CD4-positive, CD25-positive, alpha-beta regulatory T cell (primary cell): ENCODE measurements at regions not wholly inside any gene's neighbourhood (a gene's known extent, or its start where the extent isn't known, plus 50 kb on each side); places are given as distances from the start of the nearest gene placed in this dataset.
A peak's percentile ranks its signal among the peaks of the same experiment; 100 is the strongest.

Experiments used
- ATAC-seq, 2 donors: fragments of 150-1000 bp; cut with Tn5 transposase; one replicate each; pipeline ENCODE4 v1.10.0; 2021; ENCODE audit warnings: low read depth in 2 of 2, moderate number of reproducible peaks in 2 of 2, moderate library complexity in 1 of 2
- DNase-seq, 3 donors: peaks; one replicate each; pipeline versions ENCODE4 v3.0.0 to v3.0.0-alpha.2; 2012 to 2022; ENCODE audit warnings: mixed read lengths in 1 of 3
- H3K27ac ChIP-seq: one replicate; pipeline ENCODE4 v1.7.0; 2013; ENCODE audit warnings: mild to moderate bottlenecking, low read length; ENCODE audit not compliant: insufficient read depth, poor library complexity, severe bottlenecking
- H3K27me3 ChIP-seq: one replicate; pipeline ENCODE4 v1.7.0; 2013; ENCODE audit warnings: low read length; ENCODE audit not compliant: control insufficient read depth, insufficient read depth
- H3K36me3 ChIP-seq: one replicate; pipeline ENCODE4 v1.7.0; 2013; ENCODE audit warnings: mild to moderate bottlenecking, low read length, moderate library complexity; ENCODE audit not compliant: control insufficient read depth, insufficient read depth
- H3K4me1 ChIP-seq: 2 replicates; pipeline ENCODE4 v1.7.0; 2013; ENCODE audit warnings: mild to moderate bottlenecking, low read length; ENCODE audit not compliant: insufficient read depth, control insufficient read depth, poor library complexity, severe bottlenecking
- H3K4me3 ChIP-seq: one replicate; pipeline ENCODE4 v1.7.0; 2013; ENCODE audit warnings: low read depth, mild to moderate bottlenecking, low read length, moderate library complexity
- H3K9me3 ChIP-seq, 2 experiments: 1 replicate in 1 of 2; 2 replicates in 1 of 2; pipeline ENCODE4 v1.7.0; 2013; ENCODE audit warnings: low read length in 2 of 2, mild to moderate bottlenecking in 1 of 2, moderate library complexity in 1 of 2; ENCODE audit not compliant: control insufficient read depth in 2 of 2
- H3K27ac Mint-ChIP-seq, 3 donors: one replicate each; pipeline ENCODE4 v1.8.0; 2020 to 2022; ENCODE audit warnings: mild to moderate bottlenecking in 3 of 3, mixed read lengths in 3 of 3, moderate library complexity in 2 of 3
- H3K27me3 Mint-ChIP-seq: one replicate; pipeline ENCODE4 v1.8.0; 2022; ENCODE audit warnings: mild to moderate bottlenecking, mixed read lengths
- H3K36me3 Mint-ChIP-seq: one replicate; pipeline ENCODE4 v1.8.0; 2020; ENCODE audit warnings: mixed read lengths
- H3K4me1 Mint-ChIP-seq, 4 donors: one replicate each; pipeline ENCODE4 v1.8.0; 2020 to 2022; ENCODE audit warnings: mixed read lengths in 4 of 4, mild to moderate bottlenecking in 1 of 4
- H3K4me3 Mint-ChIP-seq, 4 donors: one replicate each; pipeline ENCODE4 v1.8.0; 2020 to 2022; ENCODE audit warnings: mild to moderate bottlenecking in 4 of 4, mixed read lengths in 4 of 4, moderate library complexity in 3 of 4
- H3K9me3 Mint-ChIP-seq, 7 donors: one replicate each; pipeline ENCODE4 v1.8.0; 2020 to 2022; ENCODE audit warnings: mixed read lengths in 7 of 7, mild to moderate bottlenecking in 3 of 7, moderate library complexity in 2 of 7

DNA sequence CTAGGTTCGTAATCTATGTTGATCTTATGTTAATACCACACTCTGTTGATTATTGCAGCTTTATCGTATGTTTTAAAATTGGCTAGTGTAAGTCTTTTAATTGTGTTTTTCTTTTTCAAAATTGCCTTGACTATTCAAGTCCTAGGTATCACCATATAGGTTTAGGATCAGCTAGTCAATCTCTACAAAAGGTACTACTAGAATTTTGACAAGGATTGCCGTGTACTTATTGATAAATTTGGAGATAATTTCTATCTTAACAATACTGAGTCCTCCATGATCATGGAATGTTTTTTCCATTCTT is 117.9 kb upstream of the PRSS3 start:
- peak overlapping the region; percentile 83 to 97 (median 90) for H3K4me3 Mint-ChIP-seq
- Histone ChIP-seq H3K4me1 (peaks cover 9% of the 10 kb centered on the region), H3K36me3 (no peaks in the 10 kb centered on the region)

DNA sequence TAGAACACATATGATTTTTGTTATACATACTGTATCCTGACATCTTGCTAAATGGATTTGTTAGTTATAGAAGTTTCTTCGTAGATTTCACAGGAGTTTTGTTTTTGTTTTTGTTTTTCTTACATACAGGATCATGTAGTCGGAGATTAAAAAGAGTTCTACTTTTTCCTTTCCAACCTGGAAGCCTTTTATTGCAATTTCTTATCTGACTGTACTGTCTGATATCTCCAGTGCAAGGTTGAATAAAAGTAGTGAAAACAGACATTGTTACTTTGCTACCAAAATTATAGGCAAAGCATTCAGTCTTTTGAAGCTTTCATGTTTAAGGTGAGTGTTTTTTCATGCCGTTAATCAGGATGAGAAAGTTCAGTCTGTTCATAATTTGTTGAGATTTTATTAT is 117.4 kb upstream of the PRSS3 start:
- H3K27ac ChIP-seq: no peak overlapping the region
- no peak overlapping the region for H3K4me3 Mint-ChIP-seq
- H3K9me3 ChIP-seq: no peaks in the 10 kb centered on the region
- H3K4me3 ChIP-seq: no peak overlapping the region
- peaks cover 54% of the 10 kb centered on the region for H3K27me3 ChIP-seq
- H3K4me1 Mint-ChIP-seq: peaks cover 0 to 9% (median 6%) of the 10 kb centered on the region in 4 donors
- no peaks in the 10 kb centered on the region for H3K36me3 Mint-ChIP-seq
- peaks cover 9% of the 10 kb centered on the region for H3K4me1 ChIP-seq
- H3K36me3 ChIP-seq: no peaks in the 10 kb centered on the region
- DNase-seq (no peak), ATAC-seq (no peak)
- H3K27ac Mint-ChIP-seq: no peak overlapping the region
- H3K27me3 Mint-ChIP-seq: peaks cover 86% of the 10 kb centered on the region
- H3K9me3 Mint-ChIP-seq: peaks cover 0 to 5% (median 0%) of the 10 kb centered on the region in 7 donors

More for the DNA sequence above, 117.9 kb upstream of the PRSS3 start:
- Histone ChIP-seq H3K27me3 (peaks cover 50% of the 10 kb centered on the region), H3K4me3 (peak overlapping the region; percentile 10), H3K9me3 (no peaks in the 10 kb centered on the region), H3K27ac (no peak overlapping the region)
- DNase-seq (no peak), ATAC-seq (no peak)
- no peaks in the 10 kb centered on the region for H3K36me3 Mint-ChIP-seq
- H3K9me3 Mint-ChIP-seq: peaks cover 0 to 7% (median 0%) of the 10 kb centered on the region in 7 donors
- peaks cover 0 to 9% (median 6%) of the 10 kb centered on the region in 4 donors for H3K4me1 Mint-ChIP-seq
- H3K27me3 Mint-ChIP-seq: peaks cover 90% of the 10 kb centered on the region
- H3K27ac Mint-ChIP-seq: peak overlapping the region in 1 of 3 donors; percentile 12

DNA sequence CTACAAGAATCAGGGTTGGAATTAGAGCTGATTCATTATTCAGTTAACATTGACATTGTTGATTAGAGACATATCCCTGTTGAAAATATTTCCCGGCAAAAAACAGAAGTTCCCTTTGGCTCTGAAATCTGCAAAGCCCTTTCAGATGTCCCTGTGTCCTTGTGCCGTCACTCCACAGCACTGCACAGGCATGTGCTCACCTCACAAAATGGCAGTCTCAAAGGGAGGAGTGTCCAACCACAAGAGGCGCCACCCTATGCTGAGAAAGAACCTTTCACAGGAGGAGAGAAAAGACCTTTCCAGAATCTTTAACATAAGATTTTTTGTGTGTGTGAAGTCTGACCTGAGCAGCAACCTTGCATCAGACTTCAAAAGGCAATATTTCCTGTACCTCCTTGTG is 112.8 kb upstream of the PRSS3 start:
- Mint-ChIP-seq H3K9me3 (peaks cover 0 to 6% (median 0%) of the 10 kb centered on the region in 7 donors), H3K27ac (no peak overlapping the region), H3K4me3 (no peak overlapping the region), H3K4me1 (no peaks in the 10 kb centered on the region), H3K27me3 (peaks cover 72% of the 10 kb centered on the region), H3K36me3 (no peaks in the 10 kb centered on the region)
- no peaks in the 10 kb centered on the region for H3K9me3 ChIP-seq
- H3K4me3 ChIP-seq: no peak overlapping the region
- no peak overlapping the region for H3K27ac ChIP-seq
- H3K36me3 ChIP-seq: no peaks in the 10 kb centered on the region
- H3K4me1 ChIP-seq: no peaks in the 10 kb centered on the region
- ATAC-seq: no peak
- peaks cover 52% of the 10 kb centered on the region for H3K27me3 ChIP-seq
- DNase-seq: no peak

DNA sequence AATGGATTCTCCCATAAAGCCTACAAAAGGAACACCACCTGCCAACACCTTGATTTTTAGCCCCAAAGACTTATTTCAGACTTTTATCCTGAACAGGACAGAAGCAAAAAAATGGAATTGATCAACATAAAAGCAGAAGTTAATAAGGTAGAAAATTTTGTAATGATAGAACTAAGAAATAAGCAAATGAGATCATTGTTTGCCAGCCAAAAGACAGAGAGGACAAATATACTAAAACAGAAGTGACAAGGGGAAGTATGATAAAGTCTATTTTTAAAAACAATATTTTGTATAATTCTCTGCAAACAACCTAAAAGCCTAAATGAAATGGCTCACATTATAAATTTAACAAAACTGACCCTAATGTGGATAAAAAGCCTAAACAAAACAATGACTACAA is 110.5 kb upstream of the PRSS3 start:
- Histone ChIP-seq H3K36me3 (no peaks in the 10 kb centered on the region), H3K9me3 (no peaks in the 10 kb centered on the region), H3K4me1 (no peaks in the 10 kb centered on the region), H3K27ac (no peak overlapping the region), H3K4me3 (no peak overlapping the region), H3K27me3 (peaks cover 52% of the 10 kb centered on the region)
- Mint-ChIP-seq H3K4me1 (no peaks in the 10 kb centered on the region), H3K36me3 (no peaks in the 10 kb centered on the region), H3K9me3 (peaks cover 0 to 6% (median 0%) of the 10 kb centered on the region in 7 donors), H3K4me3 (no peak overlapping the region), H3K27me3 (peaks cover 69% of the 10 kb centered on the region), H3K27ac (no peak overlapping the region)
- ATAC-seq: no peak
- DNase-seq: no peak

DNA sequence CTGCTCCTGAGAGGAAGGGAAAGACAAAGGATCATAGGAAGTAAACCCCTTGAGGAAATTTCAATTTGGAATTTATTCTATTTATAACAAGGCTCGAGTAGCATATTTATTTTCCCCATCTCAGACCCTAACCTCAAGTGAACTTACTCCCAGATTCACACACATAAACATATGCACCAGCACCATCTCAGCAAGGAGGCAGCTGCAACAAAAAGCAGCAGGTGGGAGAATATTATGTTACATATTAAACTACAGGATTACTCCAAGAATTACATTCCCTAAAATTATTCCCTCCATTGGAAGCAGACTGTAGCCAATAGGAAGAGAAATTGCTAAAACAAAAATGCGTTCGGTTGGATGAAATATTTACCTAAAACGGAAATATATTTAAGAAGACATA is 108.4 kb upstream of the PRSS3 start:
- no peak overlapping the region for H3K4me3 ChIP-seq
- no peaks in the 10 kb centered on the region for H3K9me3 ChIP-seq
- H3K36me3 Mint-ChIP-seq: no peaks in the 10 kb centered on the region
- no peaks in the 10 kb centered on the region for H3K36me3 ChIP-seq
- peaks cover 37% of the 10 kb centered on the region for H3K27me3 ChIP-seq
- H3K27ac ChIP-seq: no peak overlapping the region
- DNase-seq (no peak), ATAC-seq (no peak)
- peaks cover 67% of the 10 kb centered on the region for H3K27me3 Mint-ChIP-seq
- no peaks in the 10 kb centered on the region for H3K4me1 ChIP-seq
- H3K4me3 Mint-ChIP-seq: no peak overlapping the region
- H3K4me1 Mint-ChIP-seq: peaks cover 0 to 4% (median 0%) of the 10 kb centered on the region in 4 donors
- H3K9me3 Mint-ChIP-seq: peaks cover 0 to 6% (median 0%) of the 10 kb centered on the region in 7 donors
- no peak overlapping the region for H3K27ac Mint-ChIP-seq

DNA sequence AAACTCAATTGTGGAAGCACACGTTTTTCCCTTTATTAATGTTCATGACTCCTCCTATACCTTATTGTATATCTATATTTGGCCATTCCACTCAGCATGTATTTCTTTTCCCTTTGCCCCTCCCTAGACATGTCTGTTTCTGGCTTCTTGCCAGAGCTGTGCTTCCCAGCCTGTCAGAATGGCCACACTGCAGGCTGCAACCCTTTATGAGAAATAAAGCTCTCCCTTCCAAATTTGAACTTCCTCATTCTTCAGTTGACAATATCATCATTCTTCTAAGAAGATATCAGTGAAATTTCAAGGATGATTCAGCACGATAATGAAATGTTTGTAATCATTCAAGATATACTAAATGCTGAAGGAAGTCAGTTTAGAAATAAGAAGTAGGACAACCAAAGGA is 107.6 kb upstream of the PRSS3 start:
- Mint-ChIP-seq H3K27ac (no peak overlapping the region), H3K4me3 (no peak overlapping the region), H3K36me3 (no peaks in the 10 kb centered on the region), H3K4me1 (peaks cover 0 to 4% (median 0%) of the 10 kb centered on the region in 4 donors), H3K27me3 (peaks cover 66% of the 10 kb centered on the region), H3K9me3 (peaks cover 0 to 6% (median 0%) of the 10 kb centered on the region in 7 donors)
- H3K27ac ChIP-seq: no peak overlapping the region
- no peaks in the 10 kb centered on the region for H3K9me3 ChIP-seq
- H3K4me3 ChIP-seq: no peak overlapping the region
- H3K27me3 ChIP-seq: peaks cover 31% of the 10 kb centered on the region
- ATAC-seq (no peak), DNase-seq (no peak)
- H3K36me3 ChIP-seq: no peaks in the 10 kb centered on the region
- no peaks in the 10 kb centered on the region for H3K4me1 ChIP-seq

DNA sequence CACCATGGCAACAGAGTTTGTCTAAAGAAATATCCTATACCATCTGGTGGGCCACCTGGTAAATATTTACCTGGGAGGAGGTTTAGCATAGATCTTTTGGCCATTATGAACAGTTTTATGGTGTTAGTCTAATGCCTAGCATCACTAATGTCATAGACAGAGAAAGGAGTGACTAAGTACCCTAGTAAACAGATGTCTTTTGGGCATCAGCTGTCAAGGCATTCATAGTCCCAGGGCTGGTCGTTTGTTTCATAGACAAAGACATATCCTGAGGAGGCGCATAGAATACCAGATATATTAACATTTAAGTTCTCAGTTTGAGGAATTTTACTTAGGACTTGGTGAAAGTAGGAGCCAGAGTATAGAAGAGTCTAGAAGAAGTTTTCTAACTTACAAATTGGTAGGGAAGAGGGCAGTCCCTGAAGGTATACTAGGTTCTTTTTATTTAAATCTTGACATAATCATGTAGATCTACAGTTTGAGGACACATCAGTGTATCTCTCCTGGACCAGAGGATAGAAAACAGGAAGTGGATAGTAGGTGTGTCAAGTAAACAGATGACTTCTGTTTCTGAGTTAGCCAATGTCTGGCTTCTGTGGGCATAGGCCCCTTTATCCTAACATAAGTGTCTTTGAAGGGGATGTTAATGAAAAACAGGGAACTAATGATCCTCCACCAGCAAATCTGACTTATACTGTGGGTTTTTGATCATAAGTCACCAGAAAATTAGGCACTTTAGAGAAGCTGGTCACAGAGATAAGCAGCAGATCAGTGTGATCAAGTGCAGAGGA is 105.0 kb upstream of the PRSS3 start:
- DNase-seq: no peak
- H3K4me3 Mint-ChIP-seq: no peak overlapping the region
- H3K27me3 Mint-ChIP-seq: peaks cover 73% of the 10 kb centered on the region
- ATAC-seq: no peak
- H3K36me3 Mint-ChIP-seq: no peaks in the 10 kb centered on the region
- no peaks in the 10 kb centered on the region for H3K4me1 ChIP-seq
- no peak overlapping the region for H3K27ac ChIP-seq
- peaks cover 29% of the 10 kb centered on the region for H3K27me3 ChIP-seq
- H3K9me3 ChIP-seq: no peaks in the 10 kb centered on the region
- H3K9me3 Mint-ChIP-seq: no peaks in the 10 kb centered on the region
- H3K36me3 ChIP-seq: no peaks in the 10 kb centered on the region
- no peak overlapping the region for H3K4me3 ChIP-seq
- H3K27ac Mint-ChIP-seq: no peak overlapping the region
- H3K4me1 Mint-ChIP-seq: peaks cover 0 to 4% (median 0%) of the 10 kb centered on the region in 4 donors

DNA sequence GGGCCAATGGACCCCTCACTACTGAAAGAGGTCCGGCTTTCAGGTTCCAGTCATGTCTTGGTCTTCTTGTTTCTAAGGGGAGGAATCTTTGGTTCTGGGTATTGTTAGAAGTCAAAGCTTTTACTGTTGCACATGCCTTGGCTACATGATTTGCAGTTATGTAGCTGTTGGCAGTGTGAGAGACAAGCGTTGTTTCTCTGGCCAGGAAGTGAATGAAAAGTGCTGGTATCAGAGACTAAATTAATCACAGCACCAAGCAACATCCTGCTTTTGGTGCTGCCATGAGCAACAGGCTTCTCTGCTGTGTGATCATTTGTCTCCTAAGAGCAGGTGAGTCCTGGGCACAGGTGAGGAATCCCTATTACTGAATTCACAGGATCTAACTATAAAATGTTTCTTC is 100.1 kb upstream of the PRSS3 start:
- no peaks in the 10 kb centered on the region for H3K4me1 ChIP-seq
- Mint-ChIP-seq H3K36me3 (no peaks in the 10 kb centered on the region), H3K4me1 (peaks cover 0 to 3% (median 0%) of the 10 kb centered on the region in 4 donors), H3K4me3 (no peak overlapping the region), H3K9me3 (no peaks in the 10 kb centered on the region), H3K27ac (no peak overlapping the region), H3K27me3 (peaks cover 54% of the 10 kb centered on the region)
- no peak overlapping the region for H3K4me3 ChIP-seq
- H3K27me3 ChIP-seq: peaks cover 15% of the 10 kb centered on the region
- H3K27ac ChIP-seq: no peak overlapping the region
- no peaks in the 10 kb centered on the region for H3K9me3 ChIP-seq
- no peaks in the 10 kb centered on the region for H3K36me3 ChIP-seq
- DNase-seq: no peak
- no peak for ATAC-seq
